Lung (tissue), 11 donors: ENCODE measurements at regions not wholly inside any gene's neighbourhood (a gene's known extent, or its start where the extent isn't known, plus 50 kb on each side); places are given as distances from the start of the nearest gene placed in this dataset.
A peak's percentile ranks its signal among the peaks of the same experiment; 100 is the strongest.

ENCODE experiments used
- ATAC-seq: fragments of 200-7000 bp; cut with Tn5 transposase; one replicate; pipeline ENCODE4 v1.9.1; 2020; ENCODE audit warnings: moderate number of reproducible peaks; ENCODE audit not compliant: insufficient read depth, low FRiP score
- DNase-seq, 3 donors: peaks; one replicate each; pipeline ENCODE4 v3.0.0-alpha.2; 2013 to 2017
- H3K27ac ChIP-seq, 2 donors: one replicate each; pipeline ENCODE4 v1.5.1; 2013; ENCODE audit warnings: mild to moderate bottlenecking in 2 of 2, moderate library complexity in 2 of 2, control low read depth in 1 of 2, inconsistent platforms in 1 of 2, low read depth in 1 of 2, low read length in 1 of 2
- H3K27me3 ChIP-seq, 3 donors: one replicate each; pipeline ENCODE4 v1.5.1; 2013; ENCODE audit warnings: low read length in 2 of 3; ENCODE audit not compliant: control insufficient read depth in 3 of 3, insufficient read depth in 3 of 3
- H3K36me3 ChIP-seq, 4 donors: one replicate each; pipeline ENCODE4 v1.5.1; 2013; ENCODE audit warnings: low read length in 4 of 4, mild to moderate bottlenecking in 1 of 4, moderate library complexity in 1 of 4; ENCODE audit not compliant: control insufficient read depth in 4 of 4, insufficient read depth in 4 of 4
- H3K4me1 ChIP-seq, 5 donors: one replicate each; pipeline ENCODE4 v1.5.1; 2013; ENCODE audit warnings: low read length in 5 of 5, mild to moderate bottlenecking in 2 of 5, moderate library complexity in 1 of 5; ENCODE audit not compliant: control insufficient read depth in 5 of 5, insufficient read depth in 5 of 5
- H3K4me3 ChIP-seq: one replicate; pipeline ENCODE4 v1.5.1; 2013; ENCODE audit warnings: mild to moderate bottlenecking, control low read depth, moderate library complexity
- H3K9ac ChIP-seq, 2 donors: one replicate each; pipeline ENCODE4 v1.5.1; 2013; ENCODE audit warnings: low read length in 2 of 2, control low read depth in 1 of 2; ENCODE audit not compliant: insufficient read depth in 1 of 2
- H3K9me3 ChIP-seq, 4 donors: one replicate each; pipeline ENCODE4 v1.5.1; 2013; ENCODE audit warnings: low read length in 3 of 4, mild to moderate bottlenecking in 1 of 4, moderate library complexity in 1 of 4; ENCODE audit not compliant: control insufficient read depth in 4 of 4, insufficient read depth in 3 of 4
- WGBS, 2 donors: extraction: QIAGEN DNeasy Blood & Tissue Kit; methylation state at CpG; one replicate each; pipeline ENCODE4 v1.1.7; 2013; 5-methylcytosine and 5-hydroxymethylcytosine counted together
- TF ChIP-seq, protein P1 (sequence below): IDR thresholded peaks from 2 replicates; pipeline ENCODE4 v1.5.1; 2012; ENCODE audit warnings: mild to moderate bottlenecking; ENCODE audit errors: control extremely low read depth, extremely low read depth
- donor health status: control.
- donor health status: control.
- donor health status: Bipolar disorder and iron deficiency.
- donor health status: healthy.
- donor health status: DM: yes; HTN: yes; CAD: no.

DNA sequence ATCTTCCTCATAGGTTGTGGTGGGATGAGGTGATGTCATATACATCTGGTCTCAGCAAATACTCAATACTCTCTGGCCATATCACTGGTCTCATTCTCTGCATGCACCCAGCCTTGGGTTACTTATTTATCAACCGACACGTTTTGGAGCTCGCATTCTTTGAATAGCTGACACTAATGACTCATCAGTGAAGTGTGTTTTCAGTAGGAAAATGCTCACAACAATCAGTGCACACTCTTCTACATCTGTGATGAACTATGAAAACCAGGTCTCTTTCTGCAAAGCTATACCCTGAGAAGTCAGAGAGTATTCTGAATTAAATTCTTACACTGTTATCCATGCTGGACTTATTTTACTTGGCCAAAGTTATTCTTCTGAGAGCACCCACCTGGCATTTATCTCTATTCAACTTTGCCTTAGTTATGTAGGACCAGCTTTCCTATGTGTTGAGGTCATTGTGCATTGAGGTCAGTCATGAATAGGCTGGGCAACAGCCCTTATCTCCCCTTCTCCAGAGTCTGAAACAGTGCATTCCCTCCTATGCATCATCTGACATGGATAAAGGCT lies 58.7 kb upstream of the DHX15 start:
- DNase-seq (peak in 2 of 3 donors; percentile 8 to 10), ATAC-seq (peak; percentile 62)
- peak overlapping the region in 1 of 2 donors; percentile 53 for H3K27ac ChIP-seq

DNA sequence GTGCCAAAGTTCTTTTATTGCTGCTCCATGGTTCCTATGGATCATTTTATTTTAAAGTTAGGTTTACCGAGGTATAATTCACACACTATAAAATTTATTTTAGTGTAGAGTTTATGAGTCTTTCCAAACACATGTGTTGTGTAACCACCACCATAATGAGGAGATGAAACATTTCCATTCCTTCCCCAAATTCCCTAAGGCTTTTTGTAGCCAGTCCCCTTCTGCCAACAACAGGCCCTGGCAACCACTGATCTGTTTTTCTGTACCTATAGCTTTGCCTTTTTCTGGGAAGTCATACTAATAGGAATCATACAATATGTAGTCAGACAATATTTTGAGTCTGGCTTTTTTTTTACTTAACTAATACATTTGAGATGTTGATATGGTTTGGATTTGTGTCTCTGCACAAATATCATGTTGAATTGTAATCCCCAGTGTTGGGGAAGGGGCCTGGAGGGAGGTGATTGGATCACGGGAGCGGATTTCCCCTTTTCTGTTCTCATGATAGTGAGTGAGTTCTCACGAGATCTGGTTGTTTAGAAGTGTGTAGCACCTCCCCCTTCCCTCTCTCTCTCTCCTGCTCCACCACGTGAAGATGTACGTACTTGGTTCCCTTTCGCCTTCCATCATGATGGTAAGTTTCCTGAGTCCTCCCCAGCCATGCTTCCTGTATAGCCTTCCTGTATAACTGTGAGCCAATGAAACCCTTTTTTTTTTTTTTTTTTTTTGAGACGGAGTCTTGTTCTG lies 59.6 kb upstream of the DHX15 start:
- 68 to 72% methylated on average over 8 of the region's 8 CpGs for WGBS, 2 donors
- H3K9me3 ChIP-seq = no peaks in the 10 kb centered on the region
- DNase-seq (no peak), ATAC-seq (no peak)
- no peaks in the 10 kb centered on the region for H3K27me3 ChIP-seq
- H3K4me1 ChIP-seq = peaks cover 0 to 7% (median 0%) of the 10 kb centered on the region in 5 donors
- no peak overlapping the region for H3K4me3 ChIP-seq
- H3K9ac ChIP-seq = no peak overlapping the region
- TF ChIP-seq, protein P1, sequence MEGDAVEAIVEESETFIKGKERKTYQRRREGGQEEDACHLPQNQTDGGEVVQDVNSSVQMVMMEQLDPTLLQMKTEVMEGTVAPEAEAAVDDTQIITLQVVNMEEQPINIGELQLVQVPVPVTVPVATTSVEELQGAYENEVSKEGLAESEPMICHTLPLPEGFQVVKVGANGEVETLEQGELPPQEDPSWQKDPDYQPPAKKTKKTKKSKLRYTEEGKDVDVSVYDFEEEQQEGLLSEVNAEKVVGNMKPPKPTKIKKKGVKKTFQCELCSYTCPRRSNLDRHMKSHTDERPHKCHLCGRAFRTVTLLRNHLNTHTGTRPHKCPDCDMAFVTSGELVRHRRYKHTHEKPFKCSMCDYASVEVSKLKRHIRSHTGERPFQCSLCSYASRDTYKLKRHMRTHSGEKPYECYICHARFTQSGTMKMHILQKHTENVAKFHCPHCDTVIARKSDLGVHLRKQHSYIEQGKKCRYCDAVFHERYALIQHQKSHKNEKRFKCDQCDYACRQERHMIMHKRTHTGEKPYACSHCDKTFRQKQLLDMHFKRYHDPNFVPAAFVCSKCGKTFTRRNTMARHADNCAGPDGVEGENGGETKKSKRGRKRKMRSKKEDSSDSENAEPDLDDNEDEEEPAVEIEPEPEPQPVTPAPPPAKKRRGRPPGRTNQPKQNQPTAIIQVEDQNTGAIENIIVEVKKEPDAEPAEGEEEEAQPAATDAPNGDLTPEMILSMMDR = no peak
- H3K36me3 ChIP-seq = no peaks in the 10 kb centered on the region
- H3K27ac ChIP-seq = no peak overlapping the region

More for the DNA sequence above, 58.7 kb upstream of the DHX15 start:
- no peaks in the 10 kb centered on the region for H3K9me3 ChIP-seq
- H3K4me3 ChIP-seq = no peak overlapping the region
- H3K9ac ChIP-seq = no peak overlapping the region
- 32 to 71% methylated on average over 3 of the region's 3 CpGs for WGBS, 2 donors
- no peaks in the 10 kb centered on the region for H3K27me3 ChIP-seq
- peaks cover 0 to 7% (median 0%) of the 10 kb centered on the region in 5 donors for H3K4me1 ChIP-seq
- TF ChIP-seq, protein P1 = no peak
- H3K36me3 ChIP-seq = no peaks in the 10 kb centered on the region

DNA sequence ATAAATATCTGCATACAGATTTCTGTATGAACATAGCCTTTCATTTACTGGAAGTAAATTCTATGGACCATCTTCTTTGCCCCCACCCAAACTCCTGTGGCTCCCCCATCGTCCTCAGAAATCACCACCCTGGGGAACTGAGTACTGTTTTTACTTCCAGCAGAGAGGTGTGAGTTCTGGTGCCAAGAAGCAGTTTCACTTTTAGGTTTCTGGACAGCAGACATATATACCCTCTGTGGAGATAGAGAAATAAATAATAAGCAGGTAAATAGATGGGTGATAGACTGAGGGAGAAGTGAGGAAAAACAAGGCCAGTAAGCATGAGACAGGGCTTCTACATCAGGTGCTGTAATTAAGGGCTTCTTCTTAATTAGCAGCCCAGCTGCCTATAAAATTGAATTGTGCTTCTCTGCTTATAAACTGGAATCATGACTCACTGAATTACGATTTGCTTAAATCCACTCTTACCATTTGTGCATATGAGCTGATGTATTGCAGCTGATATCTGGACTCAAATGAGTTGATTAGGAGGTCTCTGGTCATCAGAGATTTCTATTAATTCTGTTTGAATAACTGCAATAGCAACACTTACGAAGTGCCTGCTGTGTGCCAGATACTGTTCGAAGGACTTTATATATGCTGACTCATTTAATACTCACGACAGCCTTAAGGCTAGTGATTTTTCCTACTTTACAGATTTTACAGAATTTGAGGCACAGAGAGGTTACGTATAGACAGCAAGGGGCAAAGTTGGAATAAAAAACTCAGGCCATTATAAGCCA lies 60.8 kb upstream of the DHX15 start:
- DNase-seq (no peak), ATAC-seq (no peak)
- 55 to 58% methylated on average over 6 of the region's 6 CpGs for WGBS, 2 donors
- TF ChIP-seq, protein P1 = no peak
- Histone ChIP-seq H3K27ac (no peak overlapping the region), H3K4me3 (no peak overlapping the region), H3K36me3 (no peaks in the 10 kb centered on the region), H3K27me3 (no peaks in the 10 kb centered on the region), H3K4me1 (peaks cover 0 to 7% (median 0%) of the 10 kb centered on the region in 5 donors), H3K9ac (no peak overlapping the region), H3K9me3 (no peaks in the 10 kb centered on the region)
